ENCODE measurements at regions not wholly inside any gene's neighbourhood (a gene's known extent, or its start where the extent isn't known, plus 50 kb on each side); places are given as distances from the start of the nearest gene placed in this dataset.

DNA sequence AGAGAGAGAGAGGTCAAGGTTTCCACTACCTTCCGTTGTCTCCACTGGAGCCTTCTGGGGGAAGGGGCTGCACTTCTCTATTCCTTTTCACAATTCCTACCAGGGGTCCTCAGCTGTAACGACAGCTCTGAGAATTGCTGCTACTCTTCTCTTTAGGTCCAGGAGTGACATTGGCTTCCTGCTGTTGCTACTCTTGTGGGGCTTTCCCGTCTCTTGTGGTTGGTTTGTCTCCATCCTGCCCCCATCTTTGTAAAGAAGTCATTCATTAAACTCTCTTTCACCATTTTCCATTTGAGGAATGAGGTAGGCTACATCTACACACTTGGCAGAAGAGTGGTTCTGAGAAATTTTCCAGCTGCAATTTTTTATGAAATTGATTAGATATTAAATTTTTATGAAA, 238.8 kb upstream of the LYZL1 start:
- no peaks in the 10 kb centered on the region for H3F3A ChIP-seq (ENCODE audit: control insufficient read depth, insufficient read depth)
- no peaks in the 10 kb centered on the region for H3K36me3 ChIP-seq (ENCODE audit: control insufficient read depth, low read length)
- no peak for TF ChIP-seq EZH2phosphoT487 (IDR thresholded peaks at IDR 0.05; ENCODE audit: borderline replicate concordance, low read length)
- TF ChIP-seq, protein P1, sequence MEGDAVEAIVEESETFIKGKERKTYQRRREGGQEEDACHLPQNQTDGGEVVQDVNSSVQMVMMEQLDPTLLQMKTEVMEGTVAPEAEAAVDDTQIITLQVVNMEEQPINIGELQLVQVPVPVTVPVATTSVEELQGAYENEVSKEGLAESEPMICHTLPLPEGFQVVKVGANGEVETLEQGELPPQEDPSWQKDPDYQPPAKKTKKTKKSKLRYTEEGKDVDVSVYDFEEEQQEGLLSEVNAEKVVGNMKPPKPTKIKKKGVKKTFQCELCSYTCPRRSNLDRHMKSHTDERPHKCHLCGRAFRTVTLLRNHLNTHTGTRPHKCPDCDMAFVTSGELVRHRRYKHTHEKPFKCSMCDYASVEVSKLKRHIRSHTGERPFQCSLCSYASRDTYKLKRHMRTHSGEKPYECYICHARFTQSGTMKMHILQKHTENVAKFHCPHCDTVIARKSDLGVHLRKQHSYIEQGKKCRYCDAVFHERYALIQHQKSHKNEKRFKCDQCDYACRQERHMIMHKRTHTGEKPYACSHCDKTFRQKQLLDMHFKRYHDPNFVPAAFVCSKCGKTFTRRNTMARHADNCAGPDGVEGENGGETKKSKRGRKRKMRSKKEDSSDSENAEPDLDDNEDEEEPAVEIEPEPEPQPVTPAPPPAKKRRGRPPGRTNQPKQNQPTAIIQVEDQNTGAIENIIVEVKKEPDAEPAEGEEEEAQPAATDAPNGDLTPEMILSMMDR (IDR thresholded peaks at IDR 0.05; ENCODE audit: low read depth, low read length, poor library complexity, severe bottlenecking) = no peak
- no peaks in the 10 kb centered on the region for H4K20me1 ChIP-seq (ENCODE audit: control insufficient read depth, insufficient read depth, low read depth, low read length)
- H3K4me2 ChIP-seq (ENCODE audit: low read length) = no peak overlapping the region
- no peaks in the 10 kb centered on the region for H3K9me2 ChIP-seq (replicated peaks; ENCODE audit: control insufficient read depth, low read length)
- no peaks in the 10 kb centered on the region for H3K4me1 ChIP-seq (ENCODE audit: control insufficient read depth, low read length)
- H3K9me3 ChIP-seq (ENCODE audit: control insufficient read depth, insufficient read depth, low read length) = no peaks in the 10 kb centered on the region
- no peaks in the 10 kb centered on the region for H3K27me3 ChIP-seq (ENCODE audit: control insufficient read depth, low read length)
- H3K4me3 ChIP-seq (ENCODE audit: low read length) = no peak overlapping the region
- H3K79me2 ChIP-seq (ENCODE audit: control insufficient read depth, low read length) = no peaks in the 10 kb centered on the region
- no peak overlapping the region for H3K27ac ChIP-seq (ENCODE audit: low read depth, low read length)

DNA sequence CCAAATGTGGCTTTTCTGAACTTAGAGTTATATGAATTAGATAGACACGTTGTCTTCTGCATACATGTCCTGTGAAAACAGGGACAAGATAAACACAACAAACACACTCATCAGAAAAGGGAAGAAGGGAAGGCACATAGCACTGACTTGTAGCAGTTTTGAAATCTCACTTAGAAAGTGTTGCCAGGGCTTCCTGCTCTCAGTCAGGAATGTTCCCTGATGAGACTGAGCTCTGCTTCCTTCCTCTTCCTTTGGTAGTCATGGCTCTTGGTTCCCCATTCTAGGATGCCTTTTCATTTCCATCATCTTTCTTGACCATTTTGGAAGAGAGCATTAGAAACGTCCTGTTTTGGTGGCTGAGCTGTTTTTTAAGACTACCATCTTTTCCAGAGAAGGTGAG, 233.8 kb upstream of the LYZL1 start:
- Histone ChIP-seq H3K36me3 (ENCODE audit: control insufficient read depth, low read length) (no peaks in the 10 kb centered on the region), H4K20me1 (ENCODE audit: control insufficient read depth, insufficient read depth, low read depth, low read length) (no peaks in the 10 kb centered on the region), H3K9me3 (ENCODE audit: control insufficient read depth, insufficient read depth, low read length) (no peaks in the 10 kb centered on the region), H3K4me2 (ENCODE audit: low read length) (no peak overlapping the region), H3K9me2 (replicated peaks; ENCODE audit: control insufficient read depth, low read length) (no peaks in the 10 kb centered on the region), H3K4me1 (ENCODE audit: control insufficient read depth, low read length) (no peaks in the 10 kb centered on the region), H3K27me3 (ENCODE audit: control insufficient read depth, low read length) (no peaks in the 10 kb centered on the region), H3K27ac (ENCODE audit: low read depth, low read length) (no peak overlapping the region), H3K4me3 (ENCODE audit: low read length) (no peak overlapping the region), H3K79me2 (ENCODE audit: control insufficient read depth, low read length) (no peaks in the 10 kb centered on the region), H3F3A (ENCODE audit: control insufficient read depth, insufficient read depth) (no peaks in the 10 kb centered on the region)
- TF ChIP-seq, protein P1 (IDR thresholded peaks at IDR 0.05; ENCODE audit: low read depth, low read length, poor library complexity, severe bottlenecking) = no peak
- TF ChIP-seq EZH2phosphoT487 (IDR thresholded peaks at IDR 0.05; ENCODE audit: borderline replicate concordance, low read length) = no peak

DNA sequence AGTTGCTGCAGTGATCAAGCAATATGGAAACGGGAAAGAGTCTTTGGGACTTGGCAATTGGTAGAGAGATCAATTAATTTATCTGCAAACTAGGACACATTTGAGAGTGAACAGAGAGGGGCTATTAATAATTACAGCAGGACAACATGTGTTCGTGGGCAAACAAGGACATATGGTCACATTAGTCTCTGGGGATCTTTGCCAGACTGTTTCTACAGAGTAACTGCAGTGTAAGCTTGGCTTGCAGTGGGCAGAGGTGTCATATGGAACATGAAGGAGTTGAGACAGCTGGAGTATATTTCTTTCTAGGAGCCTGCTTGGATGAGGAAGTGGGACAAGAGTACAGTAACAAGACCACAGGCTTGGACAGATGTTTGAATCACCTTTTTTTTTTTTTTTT, 232.1 kb upstream of the LYZL1 start:
- no peak for TF ChIP-seq EZH2phosphoT487 (IDR thresholded peaks at IDR 0.05; ENCODE audit: borderline replicate concordance, low read length)
- TF ChIP-seq, protein P1 (IDR thresholded peaks at IDR 0.05; ENCODE audit: low read depth, low read length, poor library complexity, severe bottlenecking) = no peak
- no peaks in the 10 kb centered on the region for H3K79me2 ChIP-seq (ENCODE audit: control insufficient read depth, low read length)
- H4K20me1 ChIP-seq (ENCODE audit: control insufficient read depth, insufficient read depth, low read depth, low read length) = no peaks in the 10 kb centered on the region
- H3K36me3 ChIP-seq (ENCODE audit: control insufficient read depth, low read length) = no peaks in the 10 kb centered on the region
- no peak overlapping the region for H3K27ac ChIP-seq (ENCODE audit: low read depth, low read length)
- no peaks in the 10 kb centered on the region for H3K9me2 ChIP-seq (replicated peaks; ENCODE audit: control insufficient read depth, low read length)
- H3F3A ChIP-seq (ENCODE audit: control insufficient read depth, insufficient read depth) = no peaks in the 10 kb centered on the region
- no peak overlapping the region for H3K4me3 ChIP-seq (ENCODE audit: low read length)
- H3K27me3 ChIP-seq (ENCODE audit: control insufficient read depth, low read length) = no peaks in the 10 kb centered on the region
- H3K9me3 ChIP-seq (ENCODE audit: control insufficient read depth, insufficient read depth, low read length) = no peaks in the 10 kb centered on the region
- no peak overlapping the region for H3K4me2 ChIP-seq (ENCODE audit: low read length)
- no peaks in the 10 kb centered on the region for H3K4me1 ChIP-seq (ENCODE audit: control insufficient read depth, low read length)

Measured in DOHH2 (cell line).